ENCODE measurements at regions not wholly inside any gene's neighbourhood (a gene's known extent, or its start where the extent isn't known, plus 50 kb on each side); places are given as distances from the start of the nearest gene placed in this dataset.

DNA sequence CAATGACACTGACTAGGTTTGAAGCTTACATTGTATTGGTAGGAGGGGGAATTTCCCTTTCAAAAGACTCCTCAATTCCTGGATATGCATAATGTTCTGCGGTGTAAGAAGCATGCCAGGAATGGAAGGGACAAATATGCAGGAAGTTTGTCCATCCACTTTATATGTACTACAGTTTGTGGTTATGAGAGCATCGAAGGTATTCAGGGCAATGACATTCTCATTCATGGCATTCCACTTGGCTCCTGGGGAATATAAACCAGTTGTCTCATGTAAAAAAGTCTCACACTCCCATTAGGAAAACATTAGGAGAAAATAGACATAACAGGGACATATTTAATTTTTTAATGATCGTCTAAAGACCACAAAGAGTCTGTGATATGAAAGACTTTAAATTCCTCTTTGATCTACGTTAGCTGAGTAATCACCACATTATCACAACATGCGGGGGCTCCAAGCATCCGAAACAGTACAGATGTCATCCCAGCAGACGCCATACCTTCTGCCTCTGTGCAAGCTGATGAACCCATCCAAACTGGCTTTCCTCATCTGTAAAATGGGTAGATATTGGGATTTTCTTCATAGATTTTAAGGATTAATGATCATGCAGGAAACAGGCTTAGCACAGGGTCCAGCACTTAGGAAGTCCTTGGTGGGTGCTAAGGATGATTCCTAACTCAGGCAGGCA, 675.3 kb downstream of the INHBA start:
- no peaks in the 10 kb centered on the region for H3K36me3 ChIP-seq (ENCODE audit: control insufficient read depth in 4 of 4, insufficient read depth in 4 of 4, low read length in 4 of 4)
- no peaks in the 10 kb centered on the region for H3K27me3 ChIP-seq (ENCODE audit: control insufficient read depth in 3 of 3, insufficient read depth in 3 of 3, low read length in 2 of 3)
- ATAC-seq (ENCODE audit: insufficient read depth, low FRiP score) (peak; percentile 81), DNase-seq (peak in 1 of 3 donors; percentile 7)
- no peak overlapping the region for H3K4me3 ChIP-seq
- H3K9me3 ChIP-seq (ENCODE audit: control insufficient read depth in 4 of 4, insufficient read depth in 3 of 4, low read length in 3 of 4), result no peaks in the 10 kb centered on the region
- H3K9ac ChIP-seq (ENCODE audit: insufficient read depth in 1 of 2, low read length in 2 of 2), result no peak overlapping the region
- TF ChIP-seq, protein P1, sequence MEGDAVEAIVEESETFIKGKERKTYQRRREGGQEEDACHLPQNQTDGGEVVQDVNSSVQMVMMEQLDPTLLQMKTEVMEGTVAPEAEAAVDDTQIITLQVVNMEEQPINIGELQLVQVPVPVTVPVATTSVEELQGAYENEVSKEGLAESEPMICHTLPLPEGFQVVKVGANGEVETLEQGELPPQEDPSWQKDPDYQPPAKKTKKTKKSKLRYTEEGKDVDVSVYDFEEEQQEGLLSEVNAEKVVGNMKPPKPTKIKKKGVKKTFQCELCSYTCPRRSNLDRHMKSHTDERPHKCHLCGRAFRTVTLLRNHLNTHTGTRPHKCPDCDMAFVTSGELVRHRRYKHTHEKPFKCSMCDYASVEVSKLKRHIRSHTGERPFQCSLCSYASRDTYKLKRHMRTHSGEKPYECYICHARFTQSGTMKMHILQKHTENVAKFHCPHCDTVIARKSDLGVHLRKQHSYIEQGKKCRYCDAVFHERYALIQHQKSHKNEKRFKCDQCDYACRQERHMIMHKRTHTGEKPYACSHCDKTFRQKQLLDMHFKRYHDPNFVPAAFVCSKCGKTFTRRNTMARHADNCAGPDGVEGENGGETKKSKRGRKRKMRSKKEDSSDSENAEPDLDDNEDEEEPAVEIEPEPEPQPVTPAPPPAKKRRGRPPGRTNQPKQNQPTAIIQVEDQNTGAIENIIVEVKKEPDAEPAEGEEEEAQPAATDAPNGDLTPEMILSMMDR (IDR thresholded peaks at IDR 0.05; ENCODE audit: control extremely low read depth, extremely low read depth), result no peak
- no peak overlapping the region for H3K27ac ChIP-seq (ENCODE audit: low read depth in 1 of 2, low read length in 1 of 2)
- WGBS, 2 donors, result 72 to 84% methylated on average over 7 of the region's 7 CpGs
- H3K4me1 ChIP-seq (ENCODE audit: control insufficient read depth in 5 of 5, insufficient read depth in 5 of 5, low read length in 5 of 5), result peaks cover 0 to 1% (median 0%) of the 10 kb centered on the region in 5 donors

DNA sequence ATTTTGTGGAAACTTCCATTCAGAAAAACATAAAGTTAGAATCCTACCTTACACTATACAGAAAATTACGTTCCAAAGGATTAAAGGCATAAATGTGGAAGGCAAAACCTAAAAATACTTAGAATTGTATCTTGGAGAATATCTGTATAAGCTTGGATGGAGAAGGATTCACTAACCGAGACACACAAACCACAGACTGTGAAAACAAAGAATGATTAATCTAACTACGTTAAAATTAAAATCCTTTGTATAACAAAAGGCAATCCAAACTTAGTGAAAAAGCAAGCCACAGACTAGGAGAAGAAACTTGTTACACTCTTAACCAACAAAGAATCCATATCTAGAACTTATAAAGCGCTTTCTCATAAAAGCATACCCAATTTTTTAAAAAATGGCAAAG, 678.8 kb downstream of the INHBA start:
- Histone ChIP-seq H3K9ac (ENCODE audit: insufficient read depth in 1 of 2, low read length in 2 of 2) (no peak overlapping the region), H3K36me3 (ENCODE audit: control insufficient read depth in 4 of 4, insufficient read depth in 4 of 4, low read length in 4 of 4) (no peaks in the 10 kb centered on the region), H3K27me3 (ENCODE audit: control insufficient read depth in 3 of 3, insufficient read depth in 3 of 3, low read length in 2 of 3) (no peaks in the 10 kb centered on the region), H3K4me3 (no peak overlapping the region), H3K27ac (ENCODE audit: low read depth in 1 of 2, low read length in 1 of 2) (no peak overlapping the region), H3K4me1 (ENCODE audit: control insufficient read depth in 5 of 5, insufficient read depth in 5 of 5, low read length in 5 of 5) (peaks cover 0 to 1% (median 0%) of the 10 kb centered on the region in 5 donors), H3K9me3 (ENCODE audit: control insufficient read depth in 4 of 4, insufficient read depth in 3 of 4, low read length in 3 of 4) (no peaks in the 10 kb centered on the region)
- 87 to 94% methylated on average over 4 of the region's 4 CpGs for WGBS, 2 donors
- TF ChIP-seq, protein P1 (IDR thresholded peaks at IDR 0.05; ENCODE audit: control extremely low read depth, extremely low read depth), result no peak
- DNase-seq (no peak), ATAC-seq (ENCODE audit: insufficient read depth, low FRiP score) (no peak)

DNA sequence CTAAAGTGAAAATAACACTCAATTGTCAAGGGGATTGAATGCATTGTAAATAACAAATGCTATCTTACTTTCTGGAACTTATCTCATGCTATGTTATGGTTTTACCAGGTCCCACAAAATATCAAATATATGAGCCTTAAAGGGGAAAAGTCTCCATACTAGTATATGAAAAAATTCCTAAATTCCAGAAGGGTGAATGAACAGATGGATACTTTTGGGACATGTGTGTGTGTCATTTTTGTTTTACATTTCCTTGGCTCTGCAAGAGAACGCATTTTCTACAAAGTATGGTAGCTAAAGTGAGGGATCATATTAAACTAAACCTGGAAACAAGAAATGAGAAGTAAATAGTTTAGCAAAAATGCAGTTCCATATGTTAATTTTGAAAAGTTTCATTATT, 682.8 kb downstream of the INHBA start:
- no peak for DNase-seq
- H3K27me3 ChIP-seq (ENCODE audit: control insufficient read depth in 3 of 3, insufficient read depth in 3 of 3, low read length in 2 of 3), result no peaks in the 10 kb centered on the region
- 91 to 98% methylated on average over 1 of the region's 1 CpG for WGBS, 2 donors
- H3K9me3 ChIP-seq (ENCODE audit: control insufficient read depth in 4 of 4, insufficient read depth in 3 of 4, low read length in 3 of 4), result no peaks in the 10 kb centered on the region
- no peaks in the 10 kb centered on the region for H3K4me1 ChIP-seq (ENCODE audit: control insufficient read depth in 5 of 5, insufficient read depth in 5 of 5, low read length in 5 of 5)
- H3K4me3 ChIP-seq, result no peak overlapping the region
- H3K27ac ChIP-seq (ENCODE audit: low read depth in 1 of 2, low read length in 1 of 2), result no peak overlapping the region
- ATAC-seq (ENCODE audit: insufficient read depth, low FRiP score), result no peak
- H3K36me3 ChIP-seq (ENCODE audit: control insufficient read depth in 4 of 4, insufficient read depth in 4 of 4, low read length in 4 of 4), result no peaks in the 10 kb centered on the region
- TF ChIP-seq, protein P1 (IDR thresholded peaks at IDR 0.05; ENCODE audit: control extremely low read depth, extremely low read depth), result no peak
- H3K9ac ChIP-seq (ENCODE audit: insufficient read depth in 1 of 2, low read length in 2 of 2), result no peak overlapping the region

DNA sequence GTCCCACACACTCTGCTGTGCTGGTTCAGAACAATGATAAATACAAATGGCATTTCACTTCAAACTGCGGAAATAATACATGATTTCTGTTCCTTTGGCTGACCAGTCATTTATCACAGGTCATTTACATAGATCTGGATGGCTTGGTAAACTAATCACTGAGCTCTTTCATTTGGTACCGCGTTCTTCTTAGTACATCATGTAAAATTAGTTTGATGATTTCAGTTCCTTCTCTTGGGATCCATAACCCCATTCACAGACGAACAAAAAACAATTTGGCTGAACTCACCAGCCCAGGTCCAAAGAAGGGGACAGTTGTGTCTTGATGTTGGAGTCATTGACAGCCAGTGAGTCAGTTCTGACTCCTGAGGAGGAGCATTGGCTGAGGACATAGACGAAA, 689.8 kb downstream of the INHBA start:
- Histone ChIP-seq H3K9me3 (ENCODE audit: control insufficient read depth in 4 of 4, insufficient read depth in 3 of 4, low read length in 3 of 4) (no peaks in the 10 kb centered on the region), H3K36me3 (ENCODE audit: control insufficient read depth in 4 of 4, insufficient read depth in 4 of 4, low read length in 4 of 4) (no peaks in the 10 kb centered on the region), H3K4me1 (ENCODE audit: control insufficient read depth in 5 of 5, insufficient read depth in 5 of 5, low read length in 5 of 5) (peaks cover 0 to 3% (median 0%) of the 10 kb centered on the region in 5 donors), H3K4me3 (no peak overlapping the region), H3K27me3 (ENCODE audit: control insufficient read depth in 3 of 3, insufficient read depth in 3 of 3, low read length in 2 of 3) (no peaks in the 10 kb centered on the region), H3K27ac (ENCODE audit: low read depth in 1 of 2, low read length in 1 of 2) (no peak overlapping the region), H3K9ac (ENCODE audit: insufficient read depth in 1 of 2, low read length in 2 of 2) (no peak overlapping the region)
- ATAC-seq (ENCODE audit: insufficient read depth, low FRiP score) (no peak), DNase-seq (no peak)
- TF ChIP-seq, protein P1 (IDR thresholded peaks at IDR 0.05; ENCODE audit: control extremely low read depth, extremely low read depth), result no peak
- WGBS, 2 donors, result 89 to 92% methylated on average over 5 of the region's 5 CpGs
